HG02678 (cell line): ENCODE measurements at regions not wholly inside any gene's neighbourhood (a gene's known extent, or its start where the extent isn't known, plus 50 kb on each side); places are given as distances from the start of the nearest gene placed in this dataset.

Experiments used
- ATAC-seq: cut with Tn5 transposase; IDR thresholded peaks from one replicate; pipeline ENCODE4 v1.9.1; 2021; ENCODE audit warnings: mild to moderate bottlenecking, moderate library complexity; ENCODE audit not compliant: unreplicated experiment

DNA sequence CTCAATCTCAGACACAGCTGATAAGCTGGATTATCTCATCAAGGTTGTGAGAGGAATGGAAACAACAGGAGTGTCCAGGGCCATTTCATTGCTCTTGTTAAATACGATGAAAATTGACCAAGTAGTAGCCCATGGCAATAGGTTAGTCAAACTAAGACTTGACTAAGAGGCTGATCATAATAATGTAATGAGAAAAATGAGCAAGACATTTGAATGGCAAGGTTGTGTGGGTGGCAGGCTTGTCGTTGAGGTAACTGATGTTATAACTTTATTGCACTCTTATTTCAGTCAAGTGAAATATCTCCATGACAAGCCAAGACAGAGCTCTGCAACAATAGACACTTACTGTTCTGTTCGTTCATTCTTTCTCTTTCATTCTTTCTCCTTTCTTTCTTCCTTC lies 532.0 kb downstream of the GATA3 start:
- ATAC-seq: no peak

DNA sequence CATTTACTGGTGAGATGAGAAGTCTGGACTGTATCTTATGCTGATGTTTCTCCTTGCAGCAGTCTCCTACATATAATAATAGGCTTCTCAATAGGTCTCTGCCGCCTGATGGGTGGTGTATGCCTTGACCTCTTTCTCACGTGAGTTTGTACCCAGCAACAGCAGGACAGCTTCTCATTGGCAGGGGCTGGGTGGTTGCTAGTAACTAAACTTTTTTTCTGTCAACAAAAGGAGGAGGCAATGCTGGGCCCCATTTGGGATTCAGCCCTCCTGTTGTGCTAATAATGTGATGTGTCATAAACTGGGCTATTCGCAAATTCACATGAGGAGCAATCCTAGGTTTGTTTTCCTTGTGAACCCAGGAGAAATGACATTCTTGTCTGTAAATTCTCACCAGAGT lies 533.6 kb downstream of the GATA3 start:
- ATAC-seq: no peak

DNA sequence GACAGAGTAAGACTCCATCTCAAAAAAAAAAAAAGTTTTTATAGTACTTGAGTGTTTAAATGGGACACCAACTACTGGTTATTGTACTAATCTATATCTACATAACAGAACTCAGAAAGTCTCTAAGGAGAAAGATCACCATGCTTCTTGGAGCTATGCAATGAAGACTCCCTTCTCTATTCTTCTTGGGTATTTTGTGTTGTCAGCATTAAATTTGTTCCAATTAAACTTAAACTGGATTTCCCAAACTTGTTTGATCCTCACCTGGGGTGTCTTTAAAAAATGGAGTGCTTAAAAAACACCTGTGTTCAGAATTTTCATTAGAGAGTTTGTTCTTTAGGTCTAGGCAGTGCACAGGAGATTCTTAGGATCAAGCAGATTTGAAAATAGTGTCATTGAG lies 536.0 kb downstream of the GATA3 start:
- no peak for ATAC-seq

DNA sequence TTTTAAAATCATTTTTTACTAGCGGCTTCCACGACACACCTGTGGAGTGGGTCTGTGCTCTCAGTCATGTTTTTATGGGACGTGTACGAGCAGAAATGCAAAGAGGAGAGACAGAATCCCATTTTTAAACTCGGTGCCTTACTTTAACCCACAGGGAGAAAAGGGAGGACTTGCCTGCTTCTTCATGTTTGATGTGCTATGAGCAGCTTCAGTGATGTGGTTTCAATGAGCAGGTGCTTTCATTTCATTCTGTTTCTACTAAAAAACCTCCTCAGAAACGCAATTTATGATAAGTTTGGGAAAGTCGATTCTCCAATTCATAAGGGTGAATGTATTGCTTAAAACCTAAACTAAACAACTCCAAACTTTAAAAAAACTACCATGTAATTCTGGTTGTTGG lies 537.2 kb downstream of the GATA3 start:
- no peak for ATAC-seq

DNA sequence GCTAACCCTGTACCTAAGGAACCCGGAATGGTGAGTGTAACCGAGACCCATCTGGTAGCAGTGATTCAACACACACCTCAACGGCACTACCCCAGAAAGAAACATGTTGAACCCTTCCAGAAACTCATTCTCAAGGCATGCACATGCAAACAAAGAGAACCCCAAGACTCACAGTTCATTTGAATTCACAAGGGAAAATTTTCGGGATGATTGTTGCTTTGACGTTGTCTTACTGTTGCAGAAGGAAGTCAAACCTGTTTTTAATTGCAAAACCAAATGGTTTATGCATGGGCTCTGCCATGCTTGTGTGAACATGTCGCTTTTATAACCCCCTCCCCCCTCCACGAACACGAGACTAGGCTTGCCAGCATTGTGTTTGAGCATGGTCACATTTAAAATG lies 539.7 kb downstream of the GATA3 start:
- no peak for ATAC-seq

DNA sequence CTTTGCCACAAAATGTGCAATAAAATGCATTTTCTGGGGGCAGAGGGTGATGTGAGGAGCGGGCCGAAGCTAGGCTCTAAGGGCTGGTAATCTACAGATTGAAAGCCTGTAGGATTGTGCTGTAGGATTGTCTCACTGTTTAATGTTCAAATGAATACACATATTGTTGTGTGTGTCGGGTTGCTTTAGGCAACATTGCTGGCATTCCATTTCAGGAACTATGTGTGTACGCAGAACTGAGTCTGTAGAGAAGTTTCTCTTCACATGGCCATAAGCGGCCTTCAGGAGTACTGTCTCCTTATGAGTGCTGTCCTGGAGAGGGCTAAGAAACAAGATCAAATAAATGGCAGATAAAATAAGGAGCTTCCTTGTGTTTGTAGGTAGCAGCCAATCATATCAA lies 540.2 kb downstream of the GATA3 start:
- no peak for ATAC-seq

DNA sequence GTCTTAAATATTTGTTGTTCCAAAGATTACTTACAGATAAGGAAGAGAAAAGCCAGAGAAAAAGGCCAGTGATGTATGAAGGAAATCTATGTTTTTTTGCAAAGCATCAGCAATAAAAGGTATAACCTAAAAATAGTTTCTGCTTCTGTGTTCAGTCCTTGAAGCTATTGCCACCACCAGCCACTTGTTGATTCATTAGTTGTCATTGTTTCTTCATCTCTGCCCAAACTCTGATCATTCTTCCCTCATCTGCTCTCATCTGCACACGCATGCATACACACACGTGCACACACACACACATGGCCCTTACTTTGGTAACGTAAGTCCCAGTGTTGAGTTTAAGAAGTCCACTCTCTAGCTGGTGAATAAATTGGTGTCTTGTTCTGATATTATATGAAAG lies 540.7 kb downstream of the GATA3 start:
- ATAC-seq: no peak

DNA sequence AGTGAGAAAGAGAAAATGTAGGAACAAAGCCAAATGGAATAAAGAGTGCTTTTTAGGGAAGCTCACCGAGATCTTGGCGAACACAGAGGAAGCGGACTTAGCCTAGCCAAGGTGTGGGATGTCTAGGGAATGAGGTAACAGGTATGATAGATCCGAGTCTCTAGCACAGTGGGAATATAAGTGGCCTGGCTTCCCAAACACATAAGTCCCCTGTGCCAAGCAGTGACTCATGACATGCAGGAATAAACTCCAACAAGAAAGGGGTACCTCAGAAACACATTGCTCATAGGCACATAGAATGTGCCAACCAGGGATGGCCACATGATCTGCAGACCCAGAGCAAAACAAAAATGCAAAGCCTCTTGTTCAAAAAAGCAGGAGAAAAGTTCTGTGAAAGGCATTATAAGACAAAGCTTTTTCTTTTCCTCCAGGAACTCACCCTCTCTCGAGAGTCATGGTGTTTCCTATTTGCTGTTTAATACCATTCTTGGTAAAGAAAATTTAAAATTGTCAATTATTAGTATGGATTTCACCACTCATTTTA lies 542.5 kb downstream of the GATA3 start:
- no peak for ATAC-seq

DNA sequence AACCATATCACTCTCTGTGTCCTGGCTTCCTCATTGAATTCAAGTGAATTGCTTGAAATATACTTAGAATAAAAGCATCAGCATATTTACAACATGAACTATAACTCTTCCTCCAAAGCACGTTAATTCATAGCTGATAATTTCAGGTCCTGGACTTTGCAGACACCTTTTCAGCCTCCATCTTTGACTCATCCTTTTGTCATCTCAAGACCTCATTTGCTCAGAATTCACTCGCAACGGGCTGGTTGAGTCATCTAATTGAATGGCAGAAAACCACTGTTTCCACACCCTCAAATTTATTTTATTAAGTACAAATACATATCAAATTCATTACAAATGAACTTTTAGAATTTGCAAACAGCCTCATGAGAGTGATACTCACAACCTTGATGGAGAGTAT lies 545.7 kb downstream of the GATA3 start:
- no peak for ATAC-seq

DNA sequence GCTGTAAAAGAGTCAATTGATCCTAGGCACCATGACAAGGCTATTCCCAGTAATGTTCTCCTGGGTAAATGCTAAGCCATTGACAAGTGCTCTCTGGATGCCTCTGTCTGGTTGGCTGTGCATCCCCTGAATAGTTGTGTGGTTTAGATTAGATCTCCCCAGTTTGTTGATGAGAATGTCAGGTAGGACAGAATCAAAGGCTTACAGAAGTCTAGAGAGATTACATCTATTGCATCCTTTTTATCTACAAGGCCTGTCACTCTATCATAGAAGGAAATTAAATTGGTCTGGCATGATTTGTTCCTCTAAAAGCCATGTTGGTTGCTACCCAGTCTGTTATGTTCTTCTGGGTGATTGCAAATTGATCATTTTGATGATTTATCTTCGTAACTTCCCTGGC lies 548.3 kb downstream of the GATA3 start:
- ATAC-seq: no peak

DNA sequence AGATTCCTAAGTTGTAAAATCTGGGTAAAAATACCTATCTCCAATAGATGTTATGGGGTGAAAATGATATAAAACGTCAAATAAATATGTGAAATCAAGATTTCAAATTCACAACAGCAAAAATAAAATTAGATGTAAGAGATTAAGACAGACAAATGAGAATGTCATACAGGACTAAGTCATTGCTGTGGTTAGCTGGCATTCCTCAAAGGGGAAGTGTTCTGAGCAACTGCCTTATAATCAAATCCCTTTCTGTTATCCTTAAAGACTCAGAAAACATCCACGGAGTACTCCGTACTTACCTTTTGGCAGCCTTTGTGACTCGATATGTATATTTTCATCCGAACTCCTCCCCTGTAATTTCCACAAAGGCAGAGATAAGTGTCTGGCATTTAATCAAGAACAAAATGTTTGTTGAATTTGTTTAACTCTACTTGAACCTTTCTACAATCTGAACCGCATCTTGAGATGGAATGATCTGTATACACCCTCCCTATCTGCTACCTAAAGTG lies 559.6 kb downstream of the GATA3 start:
- ATAC-seq: no peak

DNA sequence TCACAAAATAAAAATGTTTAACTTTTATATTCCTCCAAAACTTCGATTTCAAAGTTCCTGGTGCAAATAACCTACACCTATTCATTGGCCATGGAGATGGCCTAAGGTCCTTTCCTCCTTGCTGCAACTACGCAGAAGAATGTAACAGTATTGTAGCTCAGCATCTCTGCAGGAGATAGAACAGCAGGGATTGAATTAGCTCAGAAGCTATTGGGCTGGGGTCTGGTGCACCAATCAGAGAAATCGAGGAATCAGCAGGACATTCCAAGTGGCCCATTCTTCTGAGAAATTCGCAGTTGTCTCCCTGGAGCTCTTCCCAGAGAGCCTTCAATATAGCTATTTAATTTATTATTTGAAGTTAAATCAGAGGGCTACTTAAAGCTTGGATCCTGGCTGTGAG lies 560.6 kb downstream of the GATA3 start:
- ATAC-seq: no peak

DNA sequence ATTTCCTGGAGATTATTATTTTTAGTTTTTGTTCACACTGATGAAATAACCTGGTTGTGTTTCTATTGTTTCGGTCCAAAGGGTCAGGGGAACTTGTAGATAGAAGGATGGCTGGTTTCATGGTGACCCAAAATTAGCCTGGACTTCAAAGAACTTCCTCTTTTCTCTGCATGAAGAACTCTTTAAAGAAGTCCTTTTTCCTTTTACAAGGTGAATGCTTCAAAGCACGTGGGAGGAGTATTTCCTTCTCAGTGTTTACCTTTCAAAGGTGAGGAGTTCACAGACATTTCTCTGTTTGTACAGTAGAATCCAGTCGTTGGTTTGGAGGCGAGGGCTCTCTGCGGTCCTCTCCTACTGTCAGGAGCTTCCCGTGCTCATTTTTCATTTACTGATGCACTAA lies 561.7 kb downstream of the GATA3 start:
- ATAC-seq: peak; percentile 79

DNA sequence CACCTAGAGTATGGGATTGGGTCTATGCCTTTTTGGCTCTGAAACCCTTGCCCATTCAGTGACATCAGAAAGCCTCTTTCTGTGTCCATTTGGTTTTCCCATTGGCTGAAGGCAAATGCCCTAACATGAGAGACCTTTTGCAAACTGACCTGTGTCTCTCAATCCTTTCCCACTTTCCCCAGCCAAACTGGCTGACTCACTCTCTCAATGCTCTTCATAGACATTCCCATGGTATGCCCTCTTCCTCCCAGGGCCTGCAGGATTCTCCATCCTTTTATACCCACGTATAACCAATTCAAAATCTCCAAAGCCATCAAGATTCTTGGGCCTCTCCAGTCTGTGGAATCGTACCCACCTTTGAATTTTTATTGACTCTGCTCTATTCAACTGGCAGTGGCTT lies 563.3 kb downstream of the GATA3 start:
- ATAC-seq: no peak

DNA sequence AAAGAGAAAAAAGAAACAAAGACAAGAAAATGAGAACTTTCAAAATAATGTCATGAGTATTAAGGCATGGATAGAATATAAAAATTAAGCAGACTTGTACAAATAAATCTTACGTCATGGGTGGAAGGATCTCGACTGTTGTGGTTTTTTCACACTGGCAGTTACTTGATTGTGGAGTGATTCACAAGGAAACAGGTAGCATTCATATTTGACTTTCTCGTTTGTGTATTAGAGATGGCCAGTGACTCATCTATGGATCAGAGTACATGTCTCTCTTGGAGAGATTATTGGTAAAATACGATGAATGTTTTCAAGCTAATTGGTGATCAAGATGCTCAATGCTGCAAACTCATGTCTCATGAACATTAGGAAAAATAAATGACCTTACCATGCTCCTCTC lies 564.3 kb downstream of the GATA3 start:
- ATAC-seq: no peak

DNA sequence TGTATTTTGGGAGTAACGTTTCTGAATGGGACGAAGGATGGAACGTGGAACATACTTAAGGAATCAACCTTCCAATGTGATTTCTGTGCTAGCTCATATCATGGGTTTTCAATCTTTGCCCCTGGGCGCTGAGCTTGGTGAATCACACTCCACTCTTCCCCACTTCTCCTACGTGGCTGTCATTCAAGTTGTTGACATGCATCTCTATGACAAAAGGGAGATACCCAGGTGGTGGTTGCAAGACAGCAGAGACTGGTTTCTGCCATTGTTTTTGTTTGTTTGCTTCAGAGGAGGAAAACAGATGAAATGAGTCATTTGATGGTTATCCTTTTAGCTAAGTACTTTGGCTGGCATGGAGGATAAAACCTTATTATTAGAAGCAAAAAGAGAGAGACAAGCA lies 573.9 kb downstream of the GATA3 start:
- ATAC-seq: no peak

DNA sequence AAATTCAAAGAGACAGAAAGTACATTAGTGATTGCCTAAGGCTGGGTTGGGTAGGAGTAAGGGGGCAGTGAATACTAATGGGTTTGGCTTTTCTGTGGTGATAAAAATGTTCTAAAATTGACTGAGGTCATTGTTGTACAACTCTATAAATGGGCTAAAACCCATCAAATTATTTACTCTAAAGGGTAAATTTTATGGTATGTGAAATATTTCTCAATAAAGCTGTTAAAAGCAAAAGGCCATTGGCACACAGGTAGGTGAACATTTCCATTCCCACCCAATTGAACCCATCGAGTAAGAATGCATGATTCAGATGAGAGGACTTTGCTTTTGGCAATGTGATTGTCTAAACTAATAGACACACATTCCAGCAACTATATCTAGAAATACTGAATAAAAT lies 579.4 kb downstream of the GATA3 start:
- ATAC-seq: no peak

DNA sequence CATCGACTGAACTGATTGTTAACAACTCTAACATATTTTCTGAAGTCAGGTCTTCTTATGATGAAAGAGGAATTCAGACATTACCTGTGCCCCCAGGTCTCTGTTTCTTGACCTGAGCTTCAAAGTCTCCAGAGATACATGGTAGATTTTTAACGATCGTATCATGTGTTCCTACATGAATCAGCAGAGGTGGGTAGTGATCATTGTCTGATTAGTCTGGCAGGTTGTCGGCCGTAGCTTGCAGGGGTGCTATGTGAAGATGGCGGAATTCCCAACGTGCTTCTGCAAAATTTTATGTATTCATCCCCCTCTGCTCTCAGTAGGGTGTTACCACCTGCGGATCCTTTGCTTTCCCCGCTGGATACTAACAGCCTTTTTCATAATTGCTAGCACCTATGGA lies 581.9 kb downstream of the GATA3 start:
- no peak for ATAC-seq

DNA sequence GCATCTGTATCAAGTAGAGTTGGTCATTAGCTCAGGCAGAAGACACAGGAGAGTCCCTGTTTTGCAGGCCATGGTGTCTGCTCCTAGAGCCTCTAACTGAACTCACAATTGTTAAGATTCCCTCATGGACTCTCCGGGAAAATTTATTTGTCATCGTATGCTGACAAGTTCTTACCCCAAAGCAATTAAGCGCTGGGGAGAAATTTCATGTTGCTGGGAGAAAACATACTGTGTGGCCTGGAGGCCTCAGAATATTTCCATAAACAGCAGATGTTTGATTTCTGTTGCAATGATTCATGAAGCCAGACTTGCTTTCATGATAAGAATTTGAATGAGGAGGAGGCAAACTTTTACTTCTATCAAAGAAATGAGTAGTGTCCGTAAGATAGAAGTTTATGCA lies 583.2 kb downstream of the GATA3 start:
- no peak for ATAC-seq

DNA sequence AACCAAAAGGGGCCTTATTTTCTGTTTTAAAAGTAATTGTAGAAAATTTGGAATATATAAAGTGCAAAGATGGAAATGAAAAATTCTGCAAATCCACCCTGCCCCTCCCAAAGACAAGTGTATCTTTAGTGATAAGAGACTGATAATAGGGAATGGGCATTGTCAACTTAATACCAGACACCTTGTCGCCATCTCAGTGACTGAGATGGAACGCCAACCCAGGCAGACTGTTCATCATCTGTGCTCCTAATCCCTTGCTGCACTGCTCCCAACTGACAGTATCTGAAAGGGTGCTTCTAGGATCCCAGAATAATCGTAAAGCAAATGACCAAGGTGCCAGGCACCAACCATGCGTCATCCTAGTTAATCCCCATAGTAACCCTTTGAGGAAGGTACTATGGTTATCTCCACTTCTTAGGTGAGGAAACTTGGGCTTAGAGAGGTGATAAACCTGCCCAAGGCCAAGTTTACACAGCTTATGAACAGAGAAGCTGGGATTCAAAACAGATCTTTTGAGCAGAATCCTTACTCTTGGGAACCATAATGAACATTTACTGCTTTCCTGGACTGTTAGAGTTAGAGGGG lies 583.7 kb downstream of the GATA3 start:
- ATAC-seq: no peak

DNA sequence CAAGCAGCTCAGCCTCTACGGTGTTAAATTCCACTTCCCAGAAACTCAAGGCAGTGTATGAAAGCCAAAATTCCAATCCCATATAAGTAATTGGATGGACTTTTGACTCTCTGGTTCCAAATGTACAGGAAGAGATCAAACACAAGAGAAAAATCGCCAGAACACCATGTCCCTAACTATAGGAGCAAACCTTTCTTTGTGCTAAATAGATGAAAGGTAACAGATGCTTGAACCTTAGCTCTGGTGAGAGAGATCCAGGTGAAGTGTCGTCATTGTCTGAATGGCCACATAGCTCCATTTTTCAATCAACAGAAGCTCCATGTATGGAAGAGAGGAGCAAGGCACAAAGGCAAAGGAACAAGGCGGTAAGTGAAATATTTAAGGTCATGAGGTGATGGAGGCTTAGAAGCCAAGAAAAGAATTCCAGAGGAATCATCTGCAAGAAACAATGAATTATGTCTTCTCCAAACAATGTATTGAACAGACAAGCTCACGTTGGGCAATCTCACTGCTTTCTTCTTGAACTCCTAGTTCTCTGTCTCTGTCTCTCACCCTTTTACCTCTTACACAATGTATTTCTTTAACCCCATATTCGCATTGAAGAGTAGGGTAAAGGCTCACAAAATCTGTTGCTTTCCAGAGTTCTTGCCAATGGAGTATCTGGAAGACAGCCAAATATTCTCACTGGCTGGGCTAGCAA lies 585.1 kb downstream of the GATA3 start:
- ATAC-seq: no peak

DNA sequence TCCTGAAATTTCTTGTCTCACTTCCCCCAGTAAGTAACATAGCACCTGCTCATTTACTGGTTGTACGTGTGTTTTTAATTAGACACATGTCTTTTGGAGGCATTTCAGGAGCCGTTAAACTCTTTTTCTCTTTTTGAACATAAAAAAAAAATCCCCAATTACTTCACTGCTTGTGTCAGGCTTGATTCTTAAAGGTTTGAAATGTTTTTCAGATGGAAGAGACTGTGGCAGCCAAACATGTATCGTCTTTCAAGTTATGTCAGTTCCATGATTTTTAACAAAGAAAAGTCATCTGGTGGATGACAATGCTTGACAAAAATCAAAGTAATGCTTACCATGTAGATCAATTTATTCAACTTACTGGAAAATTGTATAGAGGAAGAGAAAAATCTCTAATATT lies 585.8 kb downstream of the GATA3 start:
- no peak for ATAC-seq

DNA sequence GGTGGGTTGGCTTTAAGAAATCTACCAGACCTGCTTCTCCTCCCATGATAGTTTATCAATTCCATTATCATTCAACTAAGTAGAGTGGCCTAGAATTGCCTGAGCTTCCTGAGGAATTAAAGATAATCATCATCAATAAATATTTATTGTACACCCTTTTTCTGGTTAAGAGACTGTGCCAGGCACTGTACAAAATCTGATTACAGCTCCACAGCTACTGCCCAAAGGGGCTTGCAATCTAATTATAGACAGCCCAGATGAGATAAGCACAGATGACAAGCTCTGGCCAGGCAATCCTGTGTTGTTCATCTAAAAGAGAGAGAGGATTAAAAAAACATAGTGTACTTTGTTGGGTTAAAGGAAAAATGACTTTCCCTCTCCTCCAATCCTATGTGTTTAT lies 586.4 kb downstream of the GATA3 start:
- ATAC-seq: no peak
